ENCODE measurements at regions not wholly inside any gene's neighbourhood (a gene's known extent, or its start where the extent isn't known, plus 50 kb on each side); places are given as distances from the start of the nearest gene placed in this dataset.

- no peak for TF ChIP-seq POLR2A (IDR thresholded peaks at IDR 0.05)
- TF ChIP-seq CTCF (IDR thresholded peaks at IDR 0.05 in 4 of 5, conservative IDR thresholded peaks at IDR 0.05 in 1 of 5) = no peak
Measured at GRCh38 chr11:130560781-130561109, 112.3 kb downstream of the ADAMTS15 start.

Measured in gastrocnemius medialis (tissue), 4 donors.